Thyroid gland (tissue), 4 donors: ENCODE measurements at regions not wholly inside any gene's neighbourhood (a gene's known extent, or its start where the extent isn't known, plus 50 kb on each side); places are given as distances from the start of the nearest gene placed in this dataset.

Source experiments
- CTCF ChIP-seq, 6 experiments: fragments of 200-600 bp in 3 of 6; fragments of 450-650 bp in 3 of 6; sonication (generic) in 3 of 6; IDR thresholded peaks; one replicate each; pipeline ENCODE4 v1.5.1; 2016 to 2019; ENCODE audit warnings: antibody characterized with exemption in 6 of 6, mild to moderate bottlenecking in 2 of 6, inconsistent platforms in 1 of 6, moderate library complexity in 1 of 6
- POLR2A ChIP-seq, 2 donors: fragments of 450-650 bp; IDR thresholded peaks; one replicate each; pipeline ENCODE4 v1.6.1; 2017; ENCODE audit warnings: antibody characterized with exemption in 2 of 2, mild to moderate bottlenecking in 2 of 2, moderate library complexity in 1 of 2

DNA sequence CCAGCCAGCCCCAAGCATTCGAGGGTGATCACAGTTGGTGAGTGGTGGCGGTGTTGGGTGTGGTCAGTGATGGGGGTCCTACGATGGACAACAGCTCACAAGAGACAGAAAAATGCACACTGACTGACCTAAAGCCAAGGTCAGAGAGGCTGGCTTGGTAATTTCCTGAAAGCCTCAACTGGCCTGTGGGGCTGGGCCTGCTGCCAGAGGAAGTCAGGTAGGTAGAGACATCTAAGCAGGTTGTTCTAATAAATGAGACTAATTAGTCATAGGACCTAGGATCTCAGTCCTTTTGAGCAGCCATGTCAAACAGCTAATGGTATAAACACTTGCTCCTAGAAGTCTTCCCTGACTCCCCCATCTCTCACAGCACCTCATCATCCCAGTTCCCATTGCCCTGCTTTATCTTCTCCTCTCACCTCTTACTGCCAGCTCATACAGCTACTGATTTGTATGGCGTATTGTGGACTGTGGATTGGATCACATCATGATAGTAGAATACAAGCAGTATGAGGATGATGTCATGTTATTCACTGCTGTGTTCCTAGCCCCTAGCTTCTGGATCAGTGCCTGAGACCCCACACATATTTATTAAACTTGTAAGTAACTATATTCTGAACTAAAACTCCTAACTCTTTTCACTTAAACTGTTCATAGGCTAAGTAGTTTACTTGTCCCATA lies 262.9 kb upstream of the KLHL29 start:
- TF ChIP-seq CTCF (IDR thresholded peaks at IDR 0.05), result no peak
- TF ChIP-seq POLR2A (IDR thresholded peaks at IDR 0.05), result no peak
